ENCODE measurements at regions not wholly inside any gene's neighbourhood (a gene's known extent, or its start where the extent isn't known, plus 50 kb on each side); places are given as distances from the start of the nearest gene placed in this dataset.

- TF ChIP-seq ARID2 (CRISPR knock-in tag; IDR thresholded peaks at IDR 0.05; ENCODE audit: borderline replicate concordance) = no peak
- no peak for TF ChIP-seq KDM4B (CRISPR knock-in tag; IDR thresholded peaks at IDR 0.05)
- TF ChIP-seq CREB1 (IDR thresholded peaks at IDR 0.05) = no peak
- TF ChIP-seq CREB1 (CRISPR knock-in tag; IDR thresholded peaks at IDR 0.05) = no peak
- no peak for TF ChIP-seq CTCF (CRISPR knock-in tag; IDR thresholded peaks at IDR 0.05)
- no peak for TF ChIP-seq MLLT10 (CRISPR knock-in tag; IDR thresholded peaks at IDR 0.05)
- no peak for TF ChIP-seq EP300 (IDR thresholded peaks at IDR 0.05; ENCODE audit: low read depth in 2 of 2, low read length in 2 of 2)
- TF ChIP-seq EP300 (CRISPR knock-in tag; IDR thresholded peaks at IDR 0.05; ENCODE audit: borderline replicate concordance) = no peak
- no peak for TF ChIP-seq HINFP (CRISPR knock-in tag; IDR thresholded peaks at IDR 0.05; ENCODE audit: low read depth)
- no peak for TF ChIP-seq POGZ (CRISPR knock-in tag; IDR thresholded peaks at IDR 0.05)
- TF ChIP-seq ZFP62 (CRISPR knock-in tag; IDR thresholded peaks at IDR 0.05) = no peak
- TF ChIP-seq NFRKB (IDR thresholded peaks at IDR 0.05) = no peak
These were observed 65.8 kb upstream of the HS6ST1 start for GRCh38 chr2:128384446-128384845.
